Smooth muscle cell (in vitro differentiated cells): ENCODE measurements at regions not wholly inside any gene's neighbourhood (a gene's known extent, or its start where the extent isn't known, plus 50 kb on each side); places are given as distances from the start of the nearest gene placed in this dataset.

ENCODE experiments used
- DNase-seq: peaks from one replicate; lab custom pipeline; 2025; ENCODE audit not compliant: unreplicated experiment; lab: John Stamatoyannopoulos, UW
- H2AFZ ChIP-seq: fragments of 200-600 bp; sonication (generic); 2 replicates; pipeline ENCODE4 v1.6.0; 2016; ENCODE audit warnings: antibody characterized with exemption, low read depth, mild to moderate bottlenecking
- H3F3A ChIP-seq: fragments of 200-600 bp; sonication (generic); 2 replicates; pipeline ENCODE4 v1.6.0; 2017; ENCODE audit warnings: antibody characterized with exemption, low read depth
- H3K27ac ChIP-seq: fragments of 200-600 bp; sonication (generic); 2 replicates; pipeline ENCODE4 v1.5.1; 2016; ENCODE audit warnings: low read depth, mild to moderate bottlenecking
- H3K27me3 ChIP-seq: fragments of 200-600 bp; sonication (generic); 2 replicates; pipeline ENCODE4 v1.6.1; 2016; ENCODE audit warnings: low read depth, mild to moderate bottlenecking
- H3K36me3 ChIP-seq: fragments of 200-600 bp; sonication (generic); 2 replicates; pipeline ENCODE4 v1.5.1; 2016; ENCODE audit warnings: low read depth
- H3K4me1 ChIP-seq: fragments of 200-600 bp; sonication (generic); 2 replicates; pipeline ENCODE4 v1.5.1; 2016; ENCODE audit warnings: low read depth
- H3K4me2 ChIP-seq: fragments of 200-600 bp; sonication (generic); 2 replicates; pipeline ENCODE4 v1.6.0; 2016; ENCODE audit warnings: mild to moderate bottlenecking
- H3K4me3 ChIP-seq: fragments of 200-600 bp; sonication (generic); 2 replicates; pipeline ENCODE4 v1.5.1; 2016; ENCODE audit warnings: mild to moderate bottlenecking
- H3K79me2 ChIP-seq: fragments of 200-600 bp; sonication (generic); 2 replicates; pipeline ENCODE4 v1.6.0; 2016; ENCODE audit warnings: low read depth, mild to moderate bottlenecking
- H3K9ac ChIP-seq: fragments of 200-600 bp; sonication (generic); 2 replicates; pipeline ENCODE4 v1.6.0; 2016; ENCODE audit warnings: low read depth
- H3K9me3 ChIP-seq: fragments of 200-600 bp; sonication (generic); replicated peaks from 2 replicates; pipeline ENCODE4 v1.5.1; 2016; ENCODE audit warnings: low read depth
- H4K20me1 ChIP-seq: fragments of 200-600 bp; sonication (generic); 2 replicates; pipeline ENCODE4 v1.6.0; 2016; ENCODE audit warnings: low read depth
- WGBS: methylation state at CpG from one replicate; pipeline ENCODE4 v1.1.7; 2016; ENCODE audit warnings: low lambda C conversion rate; 5-methylcytosine and 5-hydroxymethylcytosine counted together
- TF ChIP-seq, protein P1 (sequence below): fragments of 200-600 bp; sonication (generic); IDR thresholded peaks from 2 replicates; pipeline ENCODE4 v1.5.1; 2017; ENCODE audit warnings: borderline replicate concordance, mild to moderate bottlenecking, antibody characterized with exemption; ENCODE audit not compliant: insufficient read depth, poor library complexity, severe bottlenecking

DNA sequence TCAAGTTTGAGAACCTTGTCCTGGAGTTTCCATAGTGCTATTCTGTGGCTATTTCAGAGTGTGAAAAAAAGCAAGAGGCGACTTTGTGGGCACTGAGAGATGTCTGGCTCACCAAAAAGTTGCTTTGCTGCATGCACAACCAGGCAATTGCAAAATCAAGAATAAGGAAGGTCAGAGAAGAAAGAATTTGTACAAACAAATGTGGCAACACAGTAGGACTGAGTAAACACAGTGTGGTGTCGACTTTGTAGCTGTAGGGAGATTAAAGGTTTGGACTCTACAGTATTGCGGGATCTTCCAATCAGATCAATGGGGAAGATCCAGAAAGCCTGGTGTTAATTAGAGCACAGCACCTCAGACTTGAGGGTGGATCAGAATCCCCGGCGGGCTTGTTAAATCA, 88.1 kb upstream of the PLPP4 start:
- H3F3A ChIP-seq, result no peaks in the 10 kb centered on the region
- H3K9me3 ChIP-seq, result no peaks in the 10 kb centered on the region
- H3K79me2 ChIP-seq, result no peaks in the 10 kb centered on the region
- no peak overlapping the region for H3K27ac ChIP-seq
- DNase-seq, result no peak
- no peaks in the 10 kb centered on the region for H4K20me1 ChIP-seq
- H3K4me3 ChIP-seq, result no peak overlapping the region
- no peak overlapping the region for H2AFZ ChIP-seq
- H3K4me1 ChIP-seq, result no peaks in the 10 kb centered on the region
- H3K4me2 ChIP-seq, result no peak overlapping the region
- TF ChIP-seq, protein P1, sequence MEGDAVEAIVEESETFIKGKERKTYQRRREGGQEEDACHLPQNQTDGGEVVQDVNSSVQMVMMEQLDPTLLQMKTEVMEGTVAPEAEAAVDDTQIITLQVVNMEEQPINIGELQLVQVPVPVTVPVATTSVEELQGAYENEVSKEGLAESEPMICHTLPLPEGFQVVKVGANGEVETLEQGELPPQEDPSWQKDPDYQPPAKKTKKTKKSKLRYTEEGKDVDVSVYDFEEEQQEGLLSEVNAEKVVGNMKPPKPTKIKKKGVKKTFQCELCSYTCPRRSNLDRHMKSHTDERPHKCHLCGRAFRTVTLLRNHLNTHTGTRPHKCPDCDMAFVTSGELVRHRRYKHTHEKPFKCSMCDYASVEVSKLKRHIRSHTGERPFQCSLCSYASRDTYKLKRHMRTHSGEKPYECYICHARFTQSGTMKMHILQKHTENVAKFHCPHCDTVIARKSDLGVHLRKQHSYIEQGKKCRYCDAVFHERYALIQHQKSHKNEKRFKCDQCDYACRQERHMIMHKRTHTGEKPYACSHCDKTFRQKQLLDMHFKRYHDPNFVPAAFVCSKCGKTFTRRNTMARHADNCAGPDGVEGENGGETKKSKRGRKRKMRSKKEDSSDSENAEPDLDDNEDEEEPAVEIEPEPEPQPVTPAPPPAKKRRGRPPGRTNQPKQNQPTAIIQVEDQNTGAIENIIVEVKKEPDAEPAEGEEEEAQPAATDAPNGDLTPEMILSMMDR, result no peak
- H3K27me3 ChIP-seq, result no peaks in the 10 kb centered on the region
- WGBS, result 70% methylated on average over 5 of the region's 5 CpGs
- no peak overlapping the region for H3K9ac ChIP-seq
- H3K36me3 ChIP-seq, result no peaks in the 10 kb centered on the region

DNA sequence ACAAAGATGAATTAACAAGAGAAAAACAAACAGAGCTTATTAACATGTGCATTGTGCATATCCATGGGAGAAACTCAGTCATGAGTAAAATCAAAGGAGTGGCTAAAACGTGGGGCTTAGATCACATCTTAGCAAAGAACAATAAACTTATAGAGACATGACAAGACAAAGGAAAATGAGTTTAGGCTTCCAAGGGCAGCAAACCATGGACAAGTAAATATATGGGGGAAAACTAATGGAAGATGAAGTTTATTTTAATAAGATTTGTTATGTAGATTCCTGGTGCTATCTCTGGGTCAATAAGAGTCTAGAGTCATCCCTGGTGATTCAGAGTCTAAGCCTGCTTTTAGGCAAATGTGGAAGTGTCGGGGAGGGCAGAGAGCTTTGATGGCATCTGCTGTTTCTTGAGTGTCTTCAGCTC, 87.2 kb upstream of the PLPP4 start:
- H3K9ac ChIP-seq, result no peak overlapping the region
- H3K27me3 ChIP-seq, result no peaks in the 10 kb centered on the region
- H3K36me3 ChIP-seq, result no peaks in the 10 kb centered on the region
- H3K4me2 ChIP-seq, result no peak overlapping the region
- no peak overlapping the region for H3K27ac ChIP-seq
- WGBS, result 53% methylated on average over 2 of the region's 2 CpGs
- H3F3A ChIP-seq, result no peaks in the 10 kb centered on the region
- no peaks in the 10 kb centered on the region for H3K9me3 ChIP-seq
- H3K4me1 ChIP-seq, result no peaks in the 10 kb centered on the region
- TF ChIP-seq, protein P1, result no peak
- DNase-seq, result no peak
- no peaks in the 10 kb centered on the region for H3K79me2 ChIP-seq
- H4K20me1 ChIP-seq, result no peaks in the 10 kb centered on the region
- H3K4me3 ChIP-seq, result no peak overlapping the region
- H2AFZ ChIP-seq, result no peak overlapping the region

DNA sequence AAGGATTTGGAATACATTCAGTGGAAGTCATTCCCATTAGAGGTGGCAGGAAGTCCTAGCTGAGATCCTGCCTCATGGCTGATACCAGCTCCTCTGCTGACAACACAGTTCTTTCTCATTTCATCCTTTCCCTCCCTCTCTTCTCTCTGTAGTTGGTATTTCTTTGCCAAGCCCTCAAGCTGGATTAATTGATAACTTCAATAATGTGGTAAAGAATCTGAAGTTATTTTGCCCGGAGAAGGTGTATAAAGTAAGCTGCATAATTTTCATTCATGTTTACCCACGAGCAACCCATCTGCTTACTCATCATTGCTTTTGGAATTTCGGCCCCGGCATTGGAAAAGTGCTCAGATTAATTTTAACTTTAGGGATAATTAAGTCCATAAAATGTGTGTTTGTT, 85.2 kb upstream of the PLPP4 start:
- no peak overlapping the region for H3K27ac ChIP-seq

DNA sequence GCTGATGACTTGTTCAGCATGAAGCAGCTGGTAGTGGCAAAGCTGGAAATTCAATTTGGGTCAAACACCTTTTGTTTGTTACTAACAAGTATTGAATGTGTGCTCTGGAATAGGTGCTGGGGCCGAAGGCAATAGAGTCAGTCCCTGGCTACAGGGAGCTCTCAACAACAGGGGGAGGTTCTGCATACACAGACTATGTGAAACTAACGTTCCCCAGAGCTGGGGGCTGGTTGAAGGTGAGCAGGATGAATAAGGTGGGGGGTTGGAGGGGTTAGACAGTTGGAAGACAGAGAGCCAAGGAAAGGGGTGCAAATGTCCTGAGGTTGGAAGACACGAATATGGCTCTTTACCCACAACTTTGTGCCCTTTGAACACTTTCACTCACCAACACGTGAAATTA, 84.1 kb upstream of the PLPP4 start:
- Histone ChIP-seq H2AFZ (no peak overlapping the region), H3K9me3 (no peaks in the 10 kb centered on the region), H4K20me1 (no peaks in the 10 kb centered on the region), H3K36me3 (no peaks in the 10 kb centered on the region), H3K9ac (no peak overlapping the region), H3K4me3 (no peak overlapping the region), H3K27me3 (no peaks in the 10 kb centered on the region), H3K27ac (no peak overlapping the region), H3F3A (no peaks in the 10 kb centered on the region), H3K79me2 (no peaks in the 10 kb centered on the region), H3K4me1 (no peaks in the 10 kb centered on the region), H3K4me2 (no peak overlapping the region)
- no peak for DNase-seq
- WGBS, result 79% methylated on average over 4 of the region's 4 CpGs
- TF ChIP-seq, protein P1, result no peak

More for the DNA sequence above, 85.2 kb upstream of the PLPP4 start:
- Histone ChIP-seq H4K20me1 (no peaks in the 10 kb centered on the region), H2AFZ (no peak overlapping the region), H3K4me3 (no peak overlapping the region), H3K4me2 (no peak overlapping the region), H3F3A (no peaks in the 10 kb centered on the region), H3K36me3 (no peaks in the 10 kb centered on the region), H3K79me2 (no peaks in the 10 kb centered on the region), H3K9ac (no peak overlapping the region), H3K4me1 (no peaks in the 10 kb centered on the region), H3K27me3 (no peaks in the 10 kb centered on the region), H3K9me3 (no peaks in the 10 kb centered on the region)
- TF ChIP-seq, protein P1, result no peak
- 82% methylated on average over 4 of the region's 4 CpGs for WGBS
- DNase-seq, result no peak
